ENCODE measurements at regions not wholly inside any gene's neighbourhood (a gene's known extent, or its start where the extent isn't known, plus 50 kb on each side); places are given as distances from the start of the nearest gene placed in this dataset.
"Not testable (repeated sequence)": the region's sequence is repeated elsewhere in the genome, so short reads cannot be mapped to it uniquely, and the experiment has no call there.

DNA sequence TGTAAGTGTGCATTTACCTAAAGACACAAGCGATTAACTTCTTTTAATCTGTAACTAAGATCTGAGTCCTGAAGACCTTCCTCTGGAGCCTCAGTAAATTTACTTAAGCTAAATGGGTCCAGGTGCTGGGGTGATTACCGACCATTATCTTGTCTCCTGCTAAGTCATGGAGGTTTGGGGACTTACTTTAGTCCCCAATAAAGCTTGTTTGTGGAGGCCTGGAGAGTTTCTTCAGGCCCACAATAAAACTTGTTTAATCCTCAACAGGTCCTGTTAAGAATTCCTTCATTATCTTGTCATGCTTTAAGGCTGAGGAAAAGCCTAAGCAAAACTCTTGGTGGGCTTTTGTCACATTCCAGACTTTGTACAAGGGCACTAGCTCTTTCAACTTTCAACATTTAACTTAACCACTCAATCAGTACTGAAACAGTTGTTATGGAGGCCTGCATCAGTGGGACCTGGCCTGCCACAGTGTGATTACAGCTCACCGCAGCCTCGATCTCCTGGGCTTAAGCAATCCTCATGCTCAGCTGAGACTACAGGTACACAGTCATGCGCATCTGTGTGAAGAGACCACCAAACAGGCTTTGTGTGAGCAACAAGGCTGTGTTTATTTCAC is 84.0 kb downstream of the FMO4 start:
- no peak for DNase-seq (ENCODE audit: low spot score)
- no peak overlapping the region for H3K4me3 ChIP-seq (ENCODE audit: low read depth, low read length, poor library complexity, severe bottlenecking)
- no peak overlapping the region for H3K27ac ChIP-seq (ENCODE audit: low read depth, low read length, poor library complexity, severe bottlenecking)
- H3K4me1 ChIP-seq (ENCODE audit: insufficient read depth, low read length, poor library complexity, severe bottlenecking): no peaks in the 10 kb centered on the region
- H3K9me3 ChIP-seq (ENCODE audit: low read length): no peaks in the 10 kb centered on the region
- TF ChIP-seq, protein P1, sequence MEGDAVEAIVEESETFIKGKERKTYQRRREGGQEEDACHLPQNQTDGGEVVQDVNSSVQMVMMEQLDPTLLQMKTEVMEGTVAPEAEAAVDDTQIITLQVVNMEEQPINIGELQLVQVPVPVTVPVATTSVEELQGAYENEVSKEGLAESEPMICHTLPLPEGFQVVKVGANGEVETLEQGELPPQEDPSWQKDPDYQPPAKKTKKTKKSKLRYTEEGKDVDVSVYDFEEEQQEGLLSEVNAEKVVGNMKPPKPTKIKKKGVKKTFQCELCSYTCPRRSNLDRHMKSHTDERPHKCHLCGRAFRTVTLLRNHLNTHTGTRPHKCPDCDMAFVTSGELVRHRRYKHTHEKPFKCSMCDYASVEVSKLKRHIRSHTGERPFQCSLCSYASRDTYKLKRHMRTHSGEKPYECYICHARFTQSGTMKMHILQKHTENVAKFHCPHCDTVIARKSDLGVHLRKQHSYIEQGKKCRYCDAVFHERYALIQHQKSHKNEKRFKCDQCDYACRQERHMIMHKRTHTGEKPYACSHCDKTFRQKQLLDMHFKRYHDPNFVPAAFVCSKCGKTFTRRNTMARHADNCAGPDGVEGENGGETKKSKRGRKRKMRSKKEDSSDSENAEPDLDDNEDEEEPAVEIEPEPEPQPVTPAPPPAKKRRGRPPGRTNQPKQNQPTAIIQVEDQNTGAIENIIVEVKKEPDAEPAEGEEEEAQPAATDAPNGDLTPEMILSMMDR (conservative IDR thresholded peaks at IDR 0.05; ENCODE audit: low read length): no peak
- no peak for TF ChIP-seq EZH2phosphoT487 (IDR thresholded peaks at IDR 0.05; ENCODE audit: borderline replicate concordance, low read depth, low read length)
- no peak overlapping the region for H2AFZ ChIP-seq (ENCODE audit: low read length)
- intact Hi-C loops (cut with micrococcal nuclease; ENCODE audit: unreplicated experiment): no loop called here
- POLR2A ChIA-PET: no interaction called here
- H3K4me2 ChIP-seq (ENCODE audit: low read length): no peak overlapping the region
- no peaks in the 10 kb centered on the region for H3K9me2 ChIP-seq (ENCODE audit: insufficient read depth, low read length)
- no peaks in the 10 kb centered on the region for H3K79me2 ChIP-seq (ENCODE audit: insufficient read depth, low read depth, low read length)
- BruUV-seq (replicated peaks): no TSS peak
- CTCF ChIA-PET (ENCODE audit: unreplicated experiment): no interaction called here
- H4K20me1 ChIP-seq (ENCODE audit: insufficient read depth, low read length): no peaks in the 10 kb centered on the region
- H3K36me3 ChIP-seq (ENCODE audit: insufficient read depth, low read length): no peaks in the 10 kb centered on the region

GRCh38 chr1:171403393-171403792 is 81.9 kb upstream of the PRRC2C start:
- H3K27ac ChIP-seq (ENCODE audit: low read depth, low read length, poor library complexity, severe bottlenecking): no peak overlapping the region
- no peaks in the 10 kb centered on the region for H3K9me3 ChIP-seq (ENCODE audit: low read length)
- ChIA-PET POLR2A (interaction anchor here (0.5 kb wide), 1 partner anchor 818 kb away, joined by 5 read pairs; no protein-coding TSS in a partner anchor), CTCF (ENCODE audit: unreplicated experiment) (no interaction called here)
- H3K4me2 ChIP-seq (ENCODE audit: low read length): no peak overlapping the region
- intact Hi-C loops (cut with micrococcal nuclease; ENCODE audit: unreplicated experiment): no loop called here
- H3K9me2 ChIP-seq (ENCODE audit: insufficient read depth, low read length): no peaks in the 10 kb centered on the region
- no peak overlapping the region for H3K4me3 ChIP-seq (ENCODE audit: low read depth, low read length, poor library complexity, severe bottlenecking)
- no TSS peak for BruUV-seq (replicated peaks)
- TF ChIP-seq EZH2phosphoT487 (IDR thresholded peaks at IDR 0.05; ENCODE audit: borderline replicate concordance, low read depth, low read length): no peak
- TF ChIP-seq, protein P1 (conservative IDR thresholded peaks at IDR 0.05; ENCODE audit: low read length): no peak
- H3K36me3 ChIP-seq (ENCODE audit: insufficient read depth, low read length): no peaks in the 10 kb centered on the region
- H4K20me1 ChIP-seq (ENCODE audit: insufficient read depth, low read length): no peaks in the 10 kb centered on the region
- H2AFZ ChIP-seq (ENCODE audit: low read length): no peak overlapping the region
- H3K4me1 ChIP-seq (ENCODE audit: insufficient read depth, low read length, poor library complexity, severe bottlenecking): no peaks in the 10 kb centered on the region
- DNase-seq (ENCODE audit: low spot score): no peak
- H3K79me2 ChIP-seq (ENCODE audit: insufficient read depth, low read depth, low read length): no peaks in the 10 kb centered on the region

DNA sequence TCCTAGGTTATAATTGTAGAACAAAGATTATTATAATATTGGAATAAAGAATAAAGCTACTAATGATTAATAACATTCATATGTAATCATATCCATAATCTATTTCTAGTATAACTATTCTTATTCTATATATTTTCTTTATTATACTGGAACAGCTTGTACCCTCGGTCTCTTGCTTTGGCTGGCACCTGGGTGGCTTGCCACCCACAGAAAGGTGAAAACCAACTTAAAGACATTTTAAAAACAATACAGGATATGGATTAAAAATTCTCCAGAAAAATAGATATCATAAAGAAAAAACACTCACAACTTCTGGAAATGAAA is 80.0 kb upstream of the PRRC2C start:
- CTCF ChIA-PET (ENCODE audit: unreplicated experiment): no interaction called here
- no TSS peak for BruUV-seq (replicated peaks)
- Histone ChIP-seq H2AFZ (ENCODE audit: low read length) (no peak overlapping the region), H3K9me3 (ENCODE audit: low read length) (no peaks in the 10 kb centered on the region), H3K4me3 (ENCODE audit: low read depth, low read length, poor library complexity, severe bottlenecking) (no peak overlapping the region), H3K79me2 (ENCODE audit: insufficient read depth, low read depth, low read length) (no peaks in the 10 kb centered on the region), H4K20me1 (ENCODE audit: insufficient read depth, low read length) (no peaks in the 10 kb centered on the region), H3K27ac (ENCODE audit: low read depth, low read length, poor library complexity, severe bottlenecking) (no peak overlapping the region), H3K36me3 (ENCODE audit: insufficient read depth, low read length) (no peaks in the 10 kb centered on the region), H3K4me1 (ENCODE audit: insufficient read depth, low read length, poor library complexity, severe bottlenecking) (no peaks in the 10 kb centered on the region), H3K9me2 (ENCODE audit: insufficient read depth, low read length) (no peaks in the 10 kb centered on the region), H3K4me2 (ENCODE audit: low read length) (no peak overlapping the region)
- TF ChIP-seq, protein P1 (conservative IDR thresholded peaks at IDR 0.05; ENCODE audit: low read length): peak; percentile 15; the same call in 1 of the 2 replicates
- no peak for TF ChIP-seq EZH2phosphoT487 (IDR thresholded peaks at IDR 0.05; ENCODE audit: borderline replicate concordance, low read depth, low read length)
- no peak for DNase-seq (ENCODE audit: low spot score)
- intact Hi-C loops (cut with micrococcal nuclease; ENCODE audit: unreplicated experiment): no loop called here
- POLR2A ChIA-PET: no interaction called here

DNA sequence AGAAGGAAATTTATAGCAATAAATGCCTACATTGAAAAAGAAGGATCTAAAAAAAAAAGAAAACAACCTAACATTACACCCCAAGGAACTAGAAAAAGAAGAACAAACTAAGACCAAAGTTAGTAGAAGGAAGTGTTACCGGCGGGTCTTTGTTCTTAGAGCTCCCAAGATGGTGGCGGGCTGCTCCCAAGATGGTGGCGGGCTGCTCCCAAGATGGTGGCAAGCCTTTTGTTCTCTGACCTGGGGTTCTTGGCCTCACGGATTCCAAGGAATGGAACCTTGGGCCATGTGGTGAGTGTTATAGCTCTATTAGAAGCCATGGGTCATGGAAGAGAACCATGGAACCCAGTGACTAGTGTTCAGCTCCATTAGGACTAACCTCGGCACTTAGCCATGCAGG is 71.8 kb upstream of the PRRC2C start:
- H4K20me1 ChIP-seq (ENCODE audit: insufficient read depth, low read length); BruUV-seq (replicated peaks); H3K9me2 ChIP-seq (ENCODE audit: insufficient read depth, low read length); H3K36me3 ChIP-seq (ENCODE audit: insufficient read depth, low read length); intact Hi-C loops (cut with micrococcal nuclease; ENCODE audit: unreplicated experiment); H2AFZ ChIP-seq (ENCODE audit: low read length); CTCF ChIA-PET (ENCODE audit: unreplicated experiment); DNase-seq (ENCODE audit: low spot score); H3K4me1 ChIP-seq (ENCODE audit: insufficient read depth, low read length, poor library complexity, severe bottlenecking); H3K79me2 ChIP-seq (ENCODE audit: insufficient read depth, low read depth, low read length); H3K9me3 ChIP-seq (ENCODE audit: low read length); H3K27ac ChIP-seq (ENCODE audit: low read depth, low read length, poor library complexity, severe bottlenecking); H3K4me3 ChIP-seq (ENCODE audit: low read depth, low read length, poor library complexity, severe bottlenecking); H3K4me2 ChIP-seq (ENCODE audit: low read length): not testable (repeated sequence)
- POLR2A ChIA-PET: interaction anchor here (0.6 to 1.1 kb wide), 2 partner anchors 132 to 354 kb away, joined by 3 read pairs; no protein-coding TSS in a partner anchor
